ENCODE measurements at regions not wholly inside any gene's neighbourhood (a gene's known extent, or its start where the extent isn't known, plus 50 kb on each side); places are given as distances from the start of the nearest gene placed in this dataset.

DNA sequence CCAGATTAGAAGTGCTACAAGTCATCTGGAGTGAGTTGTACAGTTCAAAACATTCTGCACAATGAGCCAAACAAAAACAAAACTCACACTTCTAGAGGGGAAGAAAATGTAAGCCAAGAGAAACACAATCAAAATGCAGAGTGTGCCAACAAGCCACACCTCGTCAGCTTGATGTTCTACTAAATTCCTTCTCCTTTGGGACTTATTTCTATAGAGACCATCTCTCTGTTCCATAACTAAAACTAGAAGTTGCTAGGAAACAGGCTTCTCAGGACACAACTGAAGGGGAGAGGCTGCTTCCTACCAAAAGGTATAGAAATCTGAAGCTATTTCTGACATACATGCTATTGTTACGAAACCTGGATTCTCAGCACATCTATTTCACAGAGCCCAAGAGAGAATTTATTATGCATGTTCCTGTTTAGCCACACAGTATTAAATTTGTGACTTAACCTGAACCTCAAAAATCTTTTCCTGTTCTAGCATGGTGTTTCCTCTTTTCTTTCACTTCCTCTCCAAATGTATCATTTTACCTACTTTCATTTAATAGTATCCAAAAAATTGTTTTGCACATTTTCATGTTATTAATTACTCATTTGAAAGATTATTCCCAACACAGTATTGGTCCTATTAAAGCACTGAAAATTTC is 211.4 kb upstream of the CCDC150 start:
- DNase-seq (no peak), ATAC-seq (ENCODE audit: low FRiP score) (no peak)
- no peak overlapping the region for H3K27ac ChIP-seq (ENCODE audit: low read depth in 1 of 2, low read length in 2 of 2)
- WGBS, 2 donors: 1 to 15% methylated on average over 2 of the region's 2 CpGs
- H3K27me3 ChIP-seq (ENCODE audit: control insufficient read depth in 1 of 2, insufficient read depth in 2 of 2, low read length in 1 of 2): no peaks in the 10 kb centered on the region
- H3K36me3 ChIP-seq (ENCODE audit: control insufficient read depth in 1 of 2, insufficient read depth in 2 of 2, low read length in 1 of 2): no peaks in the 10 kb centered on the region
- no peak overlapping the region for H3K4me3 ChIP-seq (ENCODE audit: low read length in 2 of 2)
- H3K4me1 ChIP-seq (ENCODE audit: control insufficient read depth in 1 of 2, insufficient read depth in 2 of 2, low read length in 2 of 2): peaks cover 0 to 3% of the 10 kb centered on the region in 2 donors
- intact Hi-C loops (cut with DNase I): no loop called here
- no peaks in the 10 kb centered on the region for H3K9me3 ChIP-seq (ENCODE audit: control insufficient read depth, low read length)

GRCh38 chr2:196431076-196431475 is 208.4 kb upstream of the CCDC150 start:
- Histone ChIP-seq H3K9me3 (ENCODE audit: control insufficient read depth, low read length) (no peaks in the 10 kb centered on the region), H3K36me3 (ENCODE audit: control insufficient read depth in 1 of 2, insufficient read depth in 2 of 2, low read length in 1 of 2) (no peaks in the 10 kb centered on the region), H3K4me3 (ENCODE audit: low read length in 2 of 2) (no peak overlapping the region), H3K27me3 (ENCODE audit: control insufficient read depth in 1 of 2, insufficient read depth in 2 of 2, low read length in 1 of 2) (no peaks in the 10 kb centered on the region), H3K27ac (ENCODE audit: low read depth in 1 of 2, low read length in 2 of 2) (no peak overlapping the region), H3K4me1 (ENCODE audit: control insufficient read depth in 1 of 2, insufficient read depth in 2 of 2, low read length in 2 of 2) (peaks cover 0 to 3% of the 10 kb centered on the region in 2 donors)
- intact Hi-C loops (cut with DNase I): no loop called here
- DNase-seq (no peak), ATAC-seq (ENCODE audit: low FRiP score) (no peak)
- 72 to 79% methylated on average over 2 of the region's 2 CpGs for WGBS, 2 donors

- Histone ChIP-seq H3K27me3 (ENCODE audit: control insufficient read depth in 1 of 2, insufficient read depth in 2 of 2, low read length in 1 of 2) (no peaks in the 10 kb centered on the region), H3K36me3 (ENCODE audit: control insufficient read depth in 1 of 2, insufficient read depth in 2 of 2, low read length in 1 of 2) (no peaks in the 10 kb centered on the region), H3K9me3 (ENCODE audit: control insufficient read depth, low read length) (no peaks in the 10 kb centered on the region), H3K4me1 (ENCODE audit: control insufficient read depth in 1 of 2, insufficient read depth in 2 of 2, low read length in 2 of 2) (peaks cover 0 to 3% of the 10 kb centered on the region in 2 donors), H3K27ac (ENCODE audit: low read depth in 1 of 2, low read length in 2 of 2) (no peak overlapping the region), H3K4me3 (ENCODE audit: low read length in 2 of 2) (no peak overlapping the region)
- ATAC-seq (ENCODE audit: low FRiP score): no peak
- DNase-seq: no peak
- 65 to 74% methylated on average over 4 of the region's 4 CpGs for WGBS, 2 donors
- intact Hi-C loops (cut with DNase I): no loop called here
Measured at GRCh38 chr2:196431957-196432356, 207.6 kb upstream of the CCDC150 start.

DNA sequence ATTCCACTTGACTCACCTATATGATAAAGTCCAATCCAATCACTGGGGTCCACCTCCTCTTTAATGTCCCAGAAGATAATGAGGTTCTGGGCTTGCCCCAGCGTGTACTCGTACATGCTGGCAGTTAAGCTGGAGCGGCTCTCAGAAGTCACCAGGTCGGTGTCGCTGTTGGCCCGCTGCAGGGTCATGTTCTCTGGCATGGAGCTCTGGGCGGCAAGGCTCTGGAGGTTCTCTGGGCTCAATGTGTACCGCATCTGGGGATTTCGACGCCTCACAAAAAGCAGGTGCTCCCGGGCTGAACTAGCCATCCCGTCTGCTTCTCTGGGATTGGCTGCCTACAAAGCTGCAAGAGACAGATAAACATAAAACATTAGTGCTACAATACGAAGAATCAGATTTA is 206.4 kb upstream of the CCDC150 start:
- intact Hi-C loops (cut with DNase I): no loop called here
- Histone ChIP-seq H3K4me3 (ENCODE audit: low read length in 2 of 2) (no peak overlapping the region), H3K9me3 (ENCODE audit: control insufficient read depth, low read length) (no peaks in the 10 kb centered on the region), H3K4me1 (ENCODE audit: control insufficient read depth in 1 of 2, insufficient read depth in 2 of 2, low read length in 2 of 2) (peaks cover 0 to 2% of the 10 kb centered on the region in 2 donors), H3K27ac (ENCODE audit: low read depth in 1 of 2, low read length in 2 of 2) (no peak overlapping the region), H3K27me3 (ENCODE audit: control insufficient read depth in 1 of 2, insufficient read depth in 2 of 2, low read length in 1 of 2) (no peaks in the 10 kb centered on the region), H3K36me3 (ENCODE audit: control insufficient read depth in 1 of 2, insufficient read depth in 2 of 2, low read length in 1 of 2) (no peaks in the 10 kb centered on the region)
- DNase-seq (no peak), ATAC-seq (ENCODE audit: low FRiP score) (no peak)
- WGBS, 2 donors: 96 to 97% methylated on average over 13 of the region's 13 CpGs

DNA sequence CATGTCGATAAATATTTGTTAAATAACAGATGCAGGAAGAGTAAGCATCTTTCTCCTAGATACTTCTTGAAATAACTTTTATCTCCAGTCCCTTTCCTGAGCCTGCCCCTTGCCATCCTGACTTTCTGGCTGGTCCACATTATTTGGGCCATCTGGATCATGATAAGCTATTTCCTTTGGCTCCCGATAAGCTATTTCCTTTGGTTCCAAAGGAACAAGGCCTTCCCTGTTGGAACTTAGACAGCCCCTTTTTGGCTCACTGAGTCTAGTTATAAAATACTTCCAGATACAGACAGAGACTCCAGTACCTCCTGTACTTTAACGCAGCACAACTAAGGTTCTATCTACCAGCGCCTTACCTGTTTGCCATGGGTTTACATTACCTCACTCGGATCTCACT is 205.3 kb upstream of the CCDC150 start:
- DNase-seq (no peak), ATAC-seq (ENCODE audit: low FRiP score) (no peak)
- no peak overlapping the region for H3K4me3 ChIP-seq (ENCODE audit: low read length in 2 of 2)
- peaks cover 0 to 2% of the 10 kb centered on the region in 2 donors for H3K4me1 ChIP-seq (ENCODE audit: control insufficient read depth in 1 of 2, insufficient read depth in 2 of 2, low read length in 2 of 2)
- H3K36me3 ChIP-seq (ENCODE audit: control insufficient read depth in 1 of 2, insufficient read depth in 2 of 2, low read length in 1 of 2): no peaks in the 10 kb centered on the region
- no peaks in the 10 kb centered on the region for H3K27me3 ChIP-seq (ENCODE audit: control insufficient read depth in 1 of 2, insufficient read depth in 2 of 2, low read length in 1 of 2)
- WGBS, 2 donors: 43 to 58% methylated on average over 5 of the region's 5 CpGs
- intact Hi-C loops (cut with DNase I): no loop called here
- no peaks in the 10 kb centered on the region for H3K9me3 ChIP-seq (ENCODE audit: control insufficient read depth, low read length)
- no peak overlapping the region for H3K27ac ChIP-seq (ENCODE audit: low read depth in 1 of 2, low read length in 2 of 2)

GRCh38 chr2:196435189-196435588 is 204.3 kb upstream of the CCDC150 start:
- ATAC-seq (ENCODE audit: low FRiP score) (no peak), DNase-seq (no peak)
- Histone ChIP-seq H3K27me3 (ENCODE audit: control insufficient read depth in 1 of 2, insufficient read depth in 2 of 2, low read length in 1 of 2) (no peaks in the 10 kb centered on the region), H3K27ac (ENCODE audit: low read depth in 1 of 2, low read length in 2 of 2) (no peak overlapping the region), H3K36me3 (ENCODE audit: control insufficient read depth in 1 of 2, insufficient read depth in 2 of 2, low read length in 1 of 2) (no peaks in the 10 kb centered on the region), H3K9me3 (ENCODE audit: control insufficient read depth, low read length) (no peaks in the 10 kb centered on the region), H3K4me3 (ENCODE audit: low read length in 2 of 2) (no peak overlapping the region), H3K4me1 (ENCODE audit: control insufficient read depth in 1 of 2, insufficient read depth in 2 of 2, low read length in 2 of 2) (peaks cover 0 to 2% of the 10 kb centered on the region in 2 donors)
- intact Hi-C loops (cut with DNase I): no loop called here

DNA sequence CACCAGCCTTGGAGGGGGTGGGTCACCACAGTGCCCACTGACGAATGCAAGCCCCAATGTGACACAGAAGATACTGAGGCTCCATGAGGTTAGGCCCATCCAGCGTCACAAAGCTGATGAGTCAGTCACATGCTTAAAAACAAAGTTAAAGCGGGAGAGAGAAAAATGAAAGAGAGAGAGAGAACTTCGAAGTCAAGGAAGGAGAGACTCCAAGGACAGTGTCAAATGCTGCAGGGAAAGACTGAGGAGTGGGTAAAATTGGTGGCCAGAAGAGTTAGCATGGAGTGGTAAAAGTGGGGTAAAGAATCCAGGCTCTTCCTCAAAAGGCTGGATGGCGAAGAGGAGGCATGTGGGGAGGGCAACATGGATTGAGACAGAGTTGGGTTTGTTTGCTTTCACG is 201.9 kb upstream of the CCDC150 start:
- H3K4me1 ChIP-seq (ENCODE audit: control insufficient read depth in 1 of 2, insufficient read depth in 2 of 2, low read length in 2 of 2): no peaks in the 10 kb centered on the region

DNA sequence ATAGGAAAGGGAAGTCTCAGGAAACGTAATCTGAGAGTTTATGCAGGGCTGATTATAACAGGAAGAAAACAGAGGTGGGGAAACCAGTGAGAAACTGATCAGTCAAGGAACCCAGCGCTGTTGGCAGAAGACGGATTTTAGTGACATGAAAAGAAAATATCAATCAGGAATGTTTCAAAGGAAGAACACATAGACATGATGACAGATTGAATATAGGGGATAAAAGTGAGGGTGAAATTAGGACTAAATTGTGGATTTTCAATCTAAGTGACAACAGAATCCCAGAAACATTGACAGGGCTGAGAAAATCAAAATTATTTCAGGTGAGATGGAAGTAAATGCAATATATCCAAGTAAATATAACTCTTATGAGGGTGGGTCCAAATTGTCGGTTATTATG is 199.8 kb upstream of the CCDC150 start:
- Histone ChIP-seq H3K4me3 (ENCODE audit: low read length in 2 of 2) (no peak overlapping the region), H3K27ac (ENCODE audit: low read depth in 1 of 2, low read length in 2 of 2) (no peak overlapping the region), H3K36me3 (ENCODE audit: control insufficient read depth in 1 of 2, insufficient read depth in 2 of 2, low read length in 1 of 2) (no peaks in the 10 kb centered on the region), H3K4me1 (ENCODE audit: control insufficient read depth in 1 of 2, insufficient read depth in 2 of 2, low read length in 2 of 2) (no peaks in the 10 kb centered on the region), H3K27me3 (ENCODE audit: control insufficient read depth in 1 of 2, insufficient read depth in 2 of 2, low read length in 1 of 2) (no peaks in the 10 kb centered on the region), H3K9me3 (ENCODE audit: control insufficient read depth, low read length) (no peaks in the 10 kb centered on the region)
- ATAC-seq (ENCODE audit: low FRiP score) (no peak), DNase-seq (no peak)
- 83% methylated on average over 4 of the region's 4 CpGs for WGBS, 2 donors
- intact Hi-C loops (cut with DNase I): no loop called here

More for the DNA sequence above, 201.9 kb upstream of the CCDC150 start:
- no peaks in the 10 kb centered on the region for H3K36me3 ChIP-seq (ENCODE audit: control insufficient read depth in 1 of 2, insufficient read depth in 2 of 2, low read length in 1 of 2)
- 80 to 84% methylated on average over 6 of the region's 6 CpGs for WGBS, 2 donors
- DNase-seq (no peak), ATAC-seq (ENCODE audit: low FRiP score) (no peak)
- H3K9me3 ChIP-seq (ENCODE audit: control insufficient read depth, low read length): no peaks in the 10 kb centered on the region
- H3K27me3 ChIP-seq (ENCODE audit: control insufficient read depth in 1 of 2, insufficient read depth in 2 of 2, low read length in 1 of 2): no peaks in the 10 kb centered on the region
- intact Hi-C loops (cut with DNase I): no loop called here
- no peak overlapping the region for H3K4me3 ChIP-seq (ENCODE audit: low read length in 2 of 2)
- H3K27ac ChIP-seq (ENCODE audit: low read depth in 1 of 2, low read length in 2 of 2): peak overlapping the region in 1 of 2 donors; percentile 25

GRCh38 chr2:196440413-196440812 is 199.1 kb upstream of the CCDC150 start:
- no peak for ATAC-seq (ENCODE audit: low FRiP score)
- Histone ChIP-seq H3K4me3 (ENCODE audit: low read length in 2 of 2) (no peak overlapping the region), H3K27ac (ENCODE audit: low read depth in 1 of 2, low read length in 2 of 2) (no peak overlapping the region), H3K27me3 (ENCODE audit: control insufficient read depth in 1 of 2, insufficient read depth in 2 of 2, low read length in 1 of 2) (no peaks in the 10 kb centered on the region), H3K36me3 (ENCODE audit: control insufficient read depth in 1 of 2, insufficient read depth in 2 of 2, low read length in 1 of 2) (no peaks in the 10 kb centered on the region), H3K4me1 (ENCODE audit: control insufficient read depth in 1 of 2, insufficient read depth in 2 of 2, low read length in 2 of 2) (no peaks in the 10 kb centered on the region), H3K9me3 (ENCODE audit: control insufficient read depth, low read length) (no peaks in the 10 kb centered on the region)
- intact Hi-C loops (cut with DNase I): no loop called here
- DNase-seq: no peak
- 89 to 91% methylated on average over 4 of the region's 4 CpGs for WGBS, 2 donors
